PC-3 (cell line): ENCODE measurements at regions not wholly inside any gene's neighbourhood (a gene's known extent, or its start where the extent isn't known, plus 50 kb on each side); places are given as distances from the start of the nearest gene placed in this dataset.

ENCODE experiments used
- CTCF ChIP-seq: fragments of 300-600 bp; sonication (generic); conservative IDR thresholded peaks from 2 replicates; pipeline ENCODE4 v1.5.1; 2017; ENCODE audit warnings: antibody characterized with exemption, low read depth, mild to moderate bottlenecking, low read length
- EZH2 ChIP-seq: fragments of 300-600 bp; sonication (generic); IDR thresholded peaks from one replicate; pipeline ENCODE4 v1.6.1; 2017; ENCODE audit warnings: antibody characterized with exemption, mild to moderate bottlenecking, low read length; ENCODE audit not compliant: unreplicated experiment
- EZH2phosphoT487 ChIP-seq: fragments of 300-600 bp; sonication (generic); IDR thresholded peaks from 2 replicates; pipeline ENCODE4 v1.6.1; 2018; ENCODE audit warnings: mild to moderate bottlenecking, antibody characterized with exemption, low read length, borderline replicate concordance

- TF ChIP-seq EZH2phosphoT487 (no peak), CTCF (no peak), EZH2 (no peak)
These were observed 144.4 kb downstream of the SCARB1 start for GRCh38 chr12:124719231-124719630.
